GM23338 (cell line): ENCODE measurements at regions not wholly inside any gene's neighbourhood (a gene's known extent, or its start where the extent isn't known, plus 50 kb on each side); places are given as distances from the start of the nearest gene placed in this dataset.

Source experiments
- ATAC-seq: fragments of 200-7000 bp; cut with Tn5 transposase; 3 replicates; pipeline ENCODE4 v1.9.1; 2020
- DNase-seq: peaks from one replicate; pipeline ENCODE4 v3.0.0-alpha.2; 2015; ENCODE audit warnings: low spot score
- H2AFZ ChIP-seq: fragments of 200-600 bp; sonication (generic); 2 replicates; pipeline ENCODE4 v1.8.0; 2016; ENCODE audit warnings: antibody characterized with exemption, mild to moderate bottlenecking, moderate library complexity
- H3F3A ChIP-seq: fragments of 200-600 bp; sonication (generic); replicated peaks from 2 replicates; pipeline ENCODE4 v1.8.0; 2017; ENCODE audit warnings: antibody characterized with exemption, mixed run types, low read depth
- H3K27ac ChIP-seq: fragments of 200-600 bp; sonication (generic); 2 replicates; pipeline ENCODE4 v1.6.1; 2016; ENCODE audit warnings: low read depth
- H3K27me3 ChIP-seq: fragments of 200-600 bp; sonication (generic); 2 replicates; pipeline ENCODE4 v1.8.0; 2016; ENCODE audit warnings: mild to moderate bottlenecking, mixed run types, moderate library complexity; ENCODE audit not compliant: insufficient read depth
- H3K36me3 ChIP-seq: fragments of 200-600 bp; sonication (generic); 2 replicates; pipeline ENCODE4 v1.8.0; 2016; ENCODE audit warnings: mild to moderate bottlenecking; ENCODE audit not compliant: insufficient read depth
- H3K4me1 ChIP-seq: fragments of 200-600 bp; sonication (generic); 2 replicates; pipeline ENCODE4 v1.8.0; 2016; ENCODE audit warnings: mild to moderate bottlenecking, moderate library complexity; ENCODE audit not compliant: insufficient read depth
- H3K4me2 ChIP-seq: fragments of 200-600 bp; sonication (generic); 2 replicates; pipeline ENCODE4 v1.7.1; 2017; ENCODE audit warnings: mixed run types
- H3K4me3 ChIP-seq: fragments of 200-600 bp; sonication (generic); 2 replicates; pipeline ENCODE4 v1.6.1; 2016; ENCODE audit warnings: mixed run types
- H3K79me2 ChIP-seq: fragments of 200-600 bp; sonication (generic); replicated peaks from 2 replicates; pipeline ENCODE4 v1.8.0; 2017; ENCODE audit warnings: mild to moderate bottlenecking; ENCODE audit not compliant: insufficient read depth
- H3K9me2 ChIP-seq: fragments of 200-600 bp; sonication (generic); 2 replicates; pipeline ENCODE4 v1.8.0; 2017; ENCODE audit not compliant: insufficient read depth
- H4K20me1 ChIP-seq: fragments of 200-600 bp; sonication (generic); replicated peaks from 2 replicates; pipeline ENCODE4 v1.8.0; 2017; ENCODE audit warnings: mild to moderate bottlenecking; ENCODE audit not compliant: insufficient read depth
- H3K27ac Mint-ChIP-seq: 2 replicates; pipeline ENCODE4 v1.8.0; 2020; ENCODE audit warnings: inconsistent platforms, mild to moderate bottlenecking, moderate library complexity, mixed read lengths
- H3K27me3 Mint-ChIP-seq: 3 replicates; pipeline ENCODE4 v1.8.0; 2022; ENCODE audit warnings: low read depth, mild to moderate bottlenecking, moderate library complexity, mixed read lengths, inconsistent platforms; ENCODE audit not compliant: insufficient read depth, poor library complexity
- H3K36me3 Mint-ChIP-seq: 3 replicates; pipeline ENCODE4 v1.8.0; 2021; ENCODE audit warnings: low read depth, mild to moderate bottlenecking, inconsistent platforms, moderate library complexity, mixed read lengths
- H3K4me1 Mint-ChIP-seq: 3 replicates; pipeline ENCODE4 v1.8.0; 2020; ENCODE audit warnings: mild to moderate bottlenecking, inconsistent platforms, mixed read lengths
- H3K4me3 Mint-ChIP-seq: 3 replicates; pipeline ENCODE4 v1.8.0; 2021; ENCODE audit warnings: moderate library complexity, mild to moderate bottlenecking, inconsistent platforms, mixed read lengths
- H3K9me3 Mint-ChIP-seq: 3 replicates; pipeline ENCODE4 v1.8.0; 2020; ENCODE audit warnings: moderate library complexity, mild to moderate bottlenecking, inconsistent platforms, mixed read lengths
- CREB1 ChIP-seq: fragments of 250-450 bp; sonication (Bioruptor Pico); IDR thresholded peaks from 2 replicates; pipeline ENCODE4 v1.5.0; 2020; ENCODE audit warnings: low read depth, mild to moderate bottlenecking, moderate library complexity
- CTCF ChIP-seq, 2 experiments: fragments of 200-600 bp in 1 of 2; sonication (generic) in 1 of 2; conservative IDR thresholded peaks; 2 replicates each; pipeline versions ENCODE4 v1.5.1 to v1.6.1; 2016 to 2017; ENCODE audit warnings: antibody characterized with exemption in 2 of 2, low read depth in 2 of 2, mild to moderate bottlenecking in 2 of 2, moderate library complexity in 1 of 2
- EZH2 ChIP-seq: fragments of 200-600 bp; sonication (generic); IDR thresholded peaks from one replicate; pipeline ENCODE4 v1.8.0; 2017; ENCODE audit warnings: antibody characterized with exemption, mild to moderate bottlenecking, low read depth; ENCODE audit not compliant: unreplicated experiment
- EZH2phosphoT487 ChIP-seq: fragments of 200-600 bp; sonication (generic); IDR thresholded peaks from one replicate; pipeline ENCODE4 v1.8.1; 2018; ENCODE audit warnings: antibody characterized with exemption; ENCODE audit not compliant: unreplicated experiment
- JUNB ChIP-seq: IDR thresholded peaks from one replicate; pipeline ENCODE4 v1.6.1; 2016; ENCODE audit warnings: antibody characterized with exemption; ENCODE audit not compliant: unreplicated experiment
- NANOG ChIP-seq: IDR thresholded peaks from 2 replicates; pipeline ENCODE4 v1.6.1; 2016; ENCODE audit warnings: antibody characterized with exemption, borderline replicate concordance
- POLR2AphosphoS5 ChIP-seq: IDR thresholded peaks from 2 replicates; pipeline ENCODE4 v1.6.1; 2016; ENCODE audit warnings: antibody characterized with exemption, low read depth
- REST ChIP-seq: IDR thresholded peaks from one replicate; pipeline ENCODE4 v1.6.1; 2018; ENCODE audit warnings: antibody characterized with exemption; ENCODE audit not compliant: unreplicated experiment
- STAT1 ChIP-seq: IDR thresholded peaks from one replicate; pipeline ENCODE4 v1.6.1; 2016; ENCODE audit warnings: antibody characterized with exemption; ENCODE audit not compliant: unreplicated experiment
- ZNF114 ChIP-seq: fragments of 250-450 bp; sonication (Bioruptor Pico); IDR thresholded peaks from 2 replicates; pipeline ENCODE4 v1.5.0; 2020; ENCODE audit warnings: mild to moderate bottlenecking, moderate library complexity
- ZNF331 ChIP-seq: fragments of 250-450 bp; sonication (Bioruptor Pico); IDR thresholded peaks from 2 replicates; pipeline ENCODE4 v1.5.0; 2020; ENCODE audit warnings: low read depth, mild to moderate bottlenecking, moderate library complexity

GRCh38 chr9:18275313-18275990 is 198.5 kb upstream of the ADAMTSL1 start:
- no peak overlapping the region for H2AFZ ChIP-seq
- Mint-ChIP-seq H3K4me3 (no peak overlapping the region), H3K36me3 (peaks cover 6% of the 10 kb centered on the region; the same call in 2 of the 3 replicates), H3K4me1 (no peaks in the 10 kb centered on the region), H3K9me3 (peaks cover 23% of the 10 kb centered on the region), H3K27me3 (no peaks in the 10 kb centered on the region), H3K27ac (no peak overlapping the region)
- H3K4me1 ChIP-seq, result no peaks in the 10 kb centered on the region
- no peaks in the 10 kb centered on the region for H3K79me2 ChIP-seq
- DNase-seq (no peak), ATAC-seq (no peak)
- H3K4me2 ChIP-seq, result no peak overlapping the region
- no peaks in the 10 kb centered on the region for H3F3A ChIP-seq
- H3K4me3 ChIP-seq, result no peak overlapping the region
- H3K36me3 ChIP-seq, result no peaks in the 10 kb centered on the region
- H3K27ac ChIP-seq, result no peak overlapping the region
- H3K9me2 ChIP-seq, result no peaks in the 10 kb centered on the region; the same call in 1 of the 2 replicates
- no peaks in the 10 kb centered on the region for H3K27me3 ChIP-seq
- TF ChIP-seq EZH2phosphoT487 (no peak), JUNB (no peak)
- H4K20me1 ChIP-seq, result no peaks in the 10 kb centered on the region

- Histone ChIP-seq H3K36me3 (no peaks in the 10 kb centered on the region), H2AFZ (no peak overlapping the region)
- TF ChIP-seq CREB1 (no peak), EZH2 (no peak), STAT1 (no peak), EZH2phosphoT487 (no peak), NANOG (no peak), CTCF (conservative IDR thresholded peaks at IDR 0.05; ENCODE audit: low read depth in 2 of 2) (no peak), REST (no peak), ZNF114 (CRISPR knock-in tag) (no peak), POLR2AphosphoS5 (no peak), ZNF331 (no peak)
Measured at GRCh38 chr9:18281291-18281690, 192.7 kb upstream of the ADAMTSL1 start.

More at GRCh38 chr9:18281291-18281690, 192.7 kb upstream of the ADAMTSL1 start:
- Histone ChIP-seq H3F3A (no peaks in the 10 kb centered on the region), H3K4me2 (no peak overlapping the region), H3K27me3 (no peaks in the 10 kb centered on the region), H3K27ac (no peak overlapping the region), H3K9me2 (no peaks in the 10 kb centered on the region; the same call in 1 of the 2 replicates), H3K4me3 (no peak overlapping the region), H3K4me1 (peaks cover 3% of the 10 kb centered on the region; the same call in 1 of the 2 replicates), H4K20me1 (no peaks in the 10 kb centered on the region), H3K79me2 (no peaks in the 10 kb centered on the region)
- ATAC-seq (no peak), DNase-seq (no peak)
- Mint-ChIP-seq H3K36me3 (peaks cover 2% of the 10 kb centered on the region; the same call in 1 of the 3 replicates), H3K4me3 (no peak overlapping the region), H3K27me3 (no peaks in the 10 kb centered on the region), H3K9me3 (peaks cover 8% of the 10 kb centered on the region), H3K4me1 (peaks cover 8% of the 10 kb centered on the region; the same call in 2 of the 3 replicates), H3K27ac (no peak overlapping the region)
